NCI-H82 treated with DMSO at 0.1 percent for 48 hours (cell line): ENCODE measurements at regions not wholly inside any gene's neighbourhood (a gene's known extent, or its start where the extent isn't known, plus 50 kb on each side); places are given as distances from the start of the nearest gene placed in this dataset.

ENCODE experiments used
- DNase-seq: peaks from one replicate; lab custom pipeline; 2025; ENCODE audit not compliant: unreplicated experiment; lab: John Stamatoyannopoulos, UW

DNA sequence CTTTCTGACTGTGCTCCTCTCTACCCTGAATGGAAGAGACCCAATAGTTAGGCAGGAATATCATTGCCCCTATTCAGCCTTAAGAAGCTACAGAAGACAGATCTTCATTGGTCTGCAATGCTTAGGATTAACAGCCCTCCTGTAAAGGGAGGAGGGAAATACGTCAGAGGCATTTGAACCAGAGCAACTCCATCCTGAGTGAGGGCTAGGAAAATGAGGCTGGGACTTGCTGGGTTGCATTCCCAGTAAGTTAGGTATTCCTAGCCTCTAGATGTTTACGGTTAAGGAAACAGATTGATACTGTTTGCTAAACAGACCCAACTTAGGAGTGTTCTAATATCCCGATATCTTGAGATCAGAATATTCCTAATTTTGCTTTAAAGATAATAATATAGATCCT lies 63.5 kb downstream of the PCDH18 start:
- no peak for DNase-seq

DNA sequence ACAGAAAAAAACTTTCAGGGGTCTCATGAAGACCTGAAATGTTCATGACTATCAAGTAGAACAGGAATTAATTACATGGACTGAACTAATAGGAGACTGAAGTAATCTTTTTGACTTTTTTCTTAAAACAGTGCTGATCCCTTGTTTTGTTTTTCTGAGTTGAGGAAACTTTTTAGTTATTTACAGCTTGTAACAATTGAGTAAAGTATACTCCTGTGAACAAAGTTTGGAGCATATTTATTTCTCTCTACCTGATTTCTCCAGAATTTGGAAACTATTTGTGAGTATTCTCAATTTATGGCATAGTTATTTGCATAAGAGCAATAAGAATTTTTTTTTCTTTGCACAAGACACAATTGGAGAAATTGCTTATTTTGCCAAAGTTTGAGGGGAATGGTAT lies 64.8 kb downstream of the PCDH18 start:
- DNase-seq: no peak

DNA sequence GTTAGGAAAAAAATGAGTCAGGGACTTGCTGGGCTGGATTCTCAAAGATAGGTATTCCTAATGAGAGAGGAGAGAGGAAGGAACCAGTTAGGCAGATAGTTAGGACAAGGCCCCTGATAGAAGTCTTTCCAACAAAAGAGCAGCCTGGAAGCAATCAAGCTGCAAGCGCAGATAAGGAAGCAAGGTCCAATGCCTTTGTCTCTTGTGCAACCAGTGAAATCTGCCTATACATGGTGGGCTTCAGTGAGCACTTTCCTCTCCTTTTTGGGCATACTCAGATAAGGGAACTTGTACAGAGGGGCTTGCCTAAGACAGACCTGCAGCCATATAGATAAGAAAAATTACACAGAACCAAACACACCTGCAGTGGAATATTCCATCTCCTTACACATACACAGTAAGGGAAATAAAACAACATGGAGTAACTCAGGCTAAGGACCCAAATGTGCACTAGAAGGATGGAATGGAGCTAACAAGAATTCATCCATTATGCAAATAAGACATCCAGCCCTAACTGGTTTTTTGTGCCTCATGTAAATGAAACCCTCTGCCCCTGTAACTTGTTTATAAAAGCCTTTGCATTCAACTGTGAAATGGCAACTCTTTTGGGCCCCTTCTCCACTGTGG lies 68.8 kb downstream of the PCDH18 start:
- DNase-seq: no peak

- no peak for DNase-seq
These were observed 76.5 kb downstream of the PCDH18 start for GRCh38 chr4:137455647-137456321.

DNA sequence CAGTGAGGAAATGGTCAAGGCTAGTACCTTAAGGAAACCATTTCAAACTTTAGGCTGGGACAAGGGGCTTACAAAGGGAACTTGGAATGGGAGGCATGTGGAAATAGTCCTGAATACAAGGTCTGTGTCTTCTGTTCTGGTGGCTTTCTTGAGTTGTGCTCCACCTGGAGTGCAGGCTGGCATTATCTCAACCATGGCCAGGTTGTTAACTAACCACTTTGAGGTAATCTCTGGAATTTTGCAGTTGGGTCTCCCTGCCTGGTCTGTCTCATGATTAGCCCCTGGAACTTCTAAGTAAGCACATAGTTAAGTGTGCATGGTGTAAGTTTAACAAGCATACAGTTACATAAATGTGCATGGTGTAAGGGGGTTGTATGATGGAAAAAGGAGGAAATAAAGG lies 77.5 kb downstream of the PCDH18 start:
- DNase-seq: no peak

GRCh38 chr4:137452799-137453198 lies 79.5 kb downstream of the PCDH18 start:
- no peak for DNase-seq

DNA sequence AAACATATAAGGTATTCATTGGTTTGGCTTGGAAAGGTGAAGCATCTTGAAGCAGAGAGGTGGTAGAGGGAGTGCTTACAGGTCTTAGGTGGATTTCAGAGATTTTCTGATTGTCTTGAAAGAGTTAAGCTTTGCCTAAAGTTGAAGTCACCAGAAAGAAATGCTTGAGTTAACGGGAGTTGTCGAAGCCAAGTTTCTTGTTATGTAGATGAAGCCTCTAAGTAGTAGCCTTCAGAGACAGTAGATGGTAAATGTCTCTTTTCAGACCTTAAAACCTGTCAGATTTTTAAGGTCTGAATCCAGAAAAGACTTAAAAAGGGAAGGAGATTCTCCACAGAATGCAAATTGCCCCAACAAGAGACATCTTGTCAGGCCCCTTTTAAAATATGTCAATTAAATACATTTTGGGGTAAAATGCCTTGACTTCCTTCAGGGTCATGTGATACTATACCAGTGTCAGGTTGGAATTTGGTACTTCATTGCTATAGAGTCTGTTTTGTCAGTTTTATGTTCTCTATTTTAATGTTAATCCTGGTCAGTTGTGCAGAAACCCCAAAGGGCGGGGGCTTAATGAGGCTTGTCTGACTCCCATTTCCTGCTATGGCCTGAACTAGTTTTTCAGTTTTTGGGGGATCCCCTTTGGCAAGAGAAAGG lies 81.0 kb downstream of the PCDH18 start:
- DNase-seq: no peak

DNA sequence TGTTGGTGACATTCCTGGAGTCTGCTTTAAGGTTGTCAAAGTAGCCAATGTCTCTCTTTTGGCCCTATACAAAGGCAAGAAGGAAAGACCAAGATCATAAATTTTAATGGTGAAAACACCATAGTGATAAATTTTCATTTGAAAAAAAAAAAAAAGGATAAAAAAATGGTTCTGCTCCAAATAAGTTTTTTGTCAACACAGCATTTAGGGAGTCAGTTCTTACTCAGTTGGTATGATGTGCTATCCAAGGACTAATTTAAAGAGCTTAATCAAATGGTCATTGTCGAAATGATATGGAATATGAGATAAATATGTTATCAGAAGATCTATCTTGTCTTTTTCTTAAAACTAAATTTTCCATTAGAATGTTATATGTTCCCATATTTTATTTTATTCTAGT lies 83.9 kb downstream of the PCDH18 start:
- DNase-seq: no peak

GRCh38 chr4:137446071-137446470 lies 86.2 kb downstream of the PCDH18 start:
- no peak for DNase-seq

DNA sequence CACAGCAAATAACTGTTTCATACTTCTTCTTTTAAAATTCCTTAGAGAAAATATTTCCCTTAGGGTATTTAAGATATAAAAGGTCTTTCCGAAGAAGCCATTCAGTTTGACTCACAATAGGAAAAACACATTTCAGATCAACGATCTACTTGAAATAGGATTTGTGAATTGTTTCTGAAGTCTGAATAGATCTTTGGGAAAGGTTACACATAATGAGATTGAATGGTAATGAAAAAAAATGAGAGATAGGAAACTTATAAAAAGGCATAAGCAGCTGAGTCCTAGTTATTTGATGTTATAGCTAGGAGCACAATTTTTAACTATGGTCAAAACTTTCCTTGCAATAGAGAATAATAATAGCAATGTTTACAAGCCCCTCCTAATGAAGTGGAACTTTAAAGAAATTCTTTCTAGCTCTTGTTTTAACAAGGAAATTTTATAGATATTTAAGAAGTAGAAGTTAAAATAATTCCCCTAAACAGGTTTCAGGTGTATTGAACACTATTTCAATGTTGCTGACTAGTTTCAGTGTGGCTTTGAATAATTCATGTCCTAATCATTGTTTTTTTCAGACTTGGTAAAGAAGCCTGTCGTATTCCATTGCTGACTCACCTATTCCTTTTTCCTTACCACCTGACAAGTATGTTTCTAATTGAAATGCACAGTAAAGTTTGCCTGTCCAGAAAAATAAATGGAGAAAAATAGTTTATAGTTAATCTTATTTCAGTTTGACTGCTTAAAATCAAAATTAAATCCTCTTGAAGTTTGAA lies 89.1 kb downstream of the PCDH18 start:
- DNase-seq: no peak

DNA sequence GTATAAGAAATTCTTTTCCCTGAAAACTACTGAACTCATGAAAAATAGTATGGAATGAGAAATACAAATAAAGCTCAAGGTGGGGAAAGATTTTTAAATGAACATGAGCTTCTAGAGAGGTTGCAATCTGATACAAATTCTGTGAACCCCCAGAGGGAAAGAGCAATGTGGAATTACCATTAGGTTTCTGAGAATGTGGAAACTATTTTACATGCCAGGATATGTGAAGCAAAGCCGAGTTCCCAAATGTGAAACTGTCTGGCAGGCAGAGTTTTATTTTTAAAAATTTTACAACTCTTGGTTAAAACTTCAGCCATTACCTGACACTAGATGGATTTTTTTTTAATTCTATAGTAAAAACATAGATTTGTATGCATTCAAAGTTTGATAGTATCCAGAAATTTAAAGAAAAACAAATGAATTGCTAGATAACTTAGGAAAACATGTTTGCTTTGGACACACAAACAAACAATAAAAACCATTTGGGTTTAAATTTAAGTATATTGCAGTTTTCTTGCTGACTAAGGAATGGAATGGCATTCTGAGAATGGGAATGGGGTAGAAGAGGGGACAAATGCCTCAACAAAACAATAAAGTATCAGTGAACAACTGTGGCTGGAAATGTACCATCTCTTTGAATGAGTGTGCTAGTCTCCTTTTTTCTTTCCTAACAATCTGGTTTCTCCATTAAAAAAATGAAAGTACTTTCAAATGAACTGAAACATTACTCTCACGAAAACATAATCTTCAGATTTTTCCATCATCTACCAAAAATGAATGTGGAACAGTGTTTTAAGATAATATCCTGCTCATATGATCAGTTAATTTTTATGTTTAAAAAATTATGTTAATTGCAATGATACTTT lies 99.6 kb downstream of the PCDH18 start:
- DNase-seq: no peak

DNA sequence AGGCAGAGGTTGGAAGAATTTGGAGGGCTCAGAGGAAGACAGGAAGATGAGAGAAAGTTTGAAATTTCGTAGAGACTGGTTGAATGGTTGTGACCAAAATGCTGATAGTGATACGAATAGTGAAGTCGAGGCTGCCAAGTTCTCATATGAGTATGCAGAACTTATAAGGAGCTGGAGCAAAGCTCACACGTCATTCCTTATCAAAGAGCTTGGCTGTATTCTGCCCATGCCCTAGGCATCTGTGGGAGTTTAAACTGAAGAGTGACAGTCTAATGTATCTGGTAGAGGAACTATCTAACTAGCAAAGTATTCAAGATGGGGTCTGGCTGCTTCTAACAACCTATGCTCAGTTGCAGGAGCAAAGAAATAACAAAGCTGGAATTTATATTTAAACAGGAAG lies 102.1 kb downstream of the PCDH18 start:
- no peak for DNase-seq

- no peak for DNase-seq
These were observed 104.9 kb downstream of the PCDH18 start for GRCh38 chr4:137427411-137427810.

DNA sequence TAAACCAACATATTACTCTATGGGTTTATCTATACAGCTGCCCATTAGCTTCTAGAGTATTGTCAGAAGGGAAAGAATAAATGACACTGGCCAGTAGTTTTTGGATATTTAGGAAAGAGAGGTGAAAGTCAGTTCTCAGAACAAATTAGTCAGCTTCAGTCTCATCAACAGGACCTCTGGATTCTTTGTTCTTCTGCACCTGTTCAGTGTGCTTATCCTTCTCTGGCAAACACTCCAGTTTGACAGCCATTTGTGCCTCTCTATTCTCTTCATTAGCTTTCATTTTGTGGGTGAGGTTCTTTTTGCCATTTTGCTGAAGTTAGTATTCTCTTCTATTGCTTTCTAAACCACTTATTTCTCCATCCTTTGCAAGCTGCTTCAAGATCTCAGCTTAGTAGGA lies 107.0 kb downstream of the PCDH18 start:
- no peak for DNase-seq

- no peak for DNase-seq
These were observed 109.6 kb downstream of the PCDH18 start for GRCh38 chr4:137422666-137423065.

DNA sequence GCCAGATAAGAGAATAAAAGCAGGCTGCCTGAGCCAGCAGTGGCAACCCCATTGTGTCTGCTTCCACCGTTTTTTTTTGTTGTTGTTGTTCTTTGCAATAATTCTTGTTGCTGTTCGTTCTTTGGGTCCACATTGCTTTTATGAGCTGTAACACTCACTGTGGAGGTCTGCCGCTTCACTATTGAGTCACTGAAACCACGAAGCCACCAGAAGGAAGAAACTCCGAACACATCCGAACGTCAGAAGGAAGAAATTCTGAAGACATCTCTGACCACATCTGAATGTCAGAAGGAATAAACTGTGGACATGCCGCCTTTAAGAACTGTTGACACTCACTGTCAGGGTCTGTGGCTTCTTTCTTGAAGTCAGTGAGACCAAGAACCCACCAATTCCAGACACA lies 110.5 kb downstream of the PCDH18 start:
- DNase-seq: no peak

GRCh38 chr4:137420901-137421396 lies 111.3 kb downstream of the PCDH18 start:
- DNase-seq: no peak

DNA sequence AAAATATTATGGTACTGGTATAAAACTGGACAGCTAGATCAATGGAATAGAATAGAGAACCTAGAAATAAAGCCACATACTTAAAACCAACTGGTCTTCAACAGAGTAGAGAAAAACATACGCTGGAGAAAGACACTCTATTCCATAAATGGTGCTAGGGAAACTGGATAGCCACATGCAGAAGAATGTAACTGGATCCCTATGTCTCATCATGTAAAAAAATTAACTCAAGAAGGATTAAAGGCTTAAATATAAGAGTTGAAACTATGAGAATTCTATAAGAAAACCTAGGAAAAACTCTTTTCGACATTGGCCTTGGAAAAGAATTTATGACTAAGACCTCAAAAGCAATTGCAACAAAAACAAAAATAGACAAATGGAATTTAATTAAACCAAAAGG lies 114.6 kb downstream of the PCDH18 start:
- DNase-seq: no peak

DNA sequence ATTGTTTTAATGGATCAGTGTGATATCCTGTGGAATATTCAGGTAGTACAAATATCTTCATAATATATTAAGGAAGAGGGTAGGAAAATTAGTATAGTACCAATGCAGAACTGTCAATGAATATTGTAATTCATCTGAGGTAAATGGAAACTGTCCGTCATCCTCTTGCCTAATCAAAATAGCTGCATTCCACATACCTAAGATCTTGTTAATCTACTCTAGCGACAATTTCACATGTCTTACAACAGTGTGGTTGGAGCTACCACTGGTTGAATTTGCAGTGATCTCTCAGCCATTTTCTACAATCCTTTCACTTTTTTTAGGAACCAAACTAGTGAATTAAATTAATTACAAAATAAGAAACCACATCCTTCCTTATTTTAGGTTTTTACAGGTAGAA lies 117.5 kb downstream of the PCDH18 start:
- DNase-seq: no peak

GRCh38 chr4:137408527-137409177 lies 123.6 kb downstream of the PCDH18 start:
- no peak for DNase-seq
